CD14-positive monocyte (primary cell): ENCODE measurements at regions not wholly inside any gene's neighbourhood (a gene's known extent, or its start where the extent isn't known, plus 50 kb on each side); places are given as distances from the start of the nearest gene placed in this dataset.

Experiments used
- DNase-seq, 3 donors: peaks; one replicate each; pipeline ENCODE4 v3.0.0-alpha.2; 2011 to 2022
- H2AFZ ChIP-seq: 2 replicates; pipeline ENCODE4 v1.6.0; 2012; ENCODE audit warnings: mild to moderate bottlenecking, low read depth, low read length, inconsistent platforms; ENCODE audit not compliant: insufficient read depth, poor library complexity, severe bottlenecking
- H3K27ac ChIP-seq, 2 donors: 1 replicate in 1 of 2; 2 replicates in 1 of 2; pipeline ENCODE4 v1.5.1; 2012 to 2013; ENCODE audit warnings: low read length in 2 of 2, control low read depth in 1 of 2, inconsistent platforms in 1 of 2, low read depth in 1 of 2, mild to moderate bottlenecking in 1 of 2
- H3K27me3 ChIP-seq, 2 donors: one replicate each; pipeline versions ENCODE4 v1.6.0 to v1.6.1; 2011 to 2013; ENCODE audit warnings: low read length in 2 of 2; ENCODE audit not compliant: control insufficient read depth in 2 of 2, insufficient read depth in 2 of 2
- H3K36me3 ChIP-seq, 2 donors: replicated peaks in 1 of 2; 1 replicate in 1 of 2; 2 replicates in 1 of 2; pipeline versions ENCODE4 v1.5.1 to v1.6.1; 2012 to 2013; ENCODE audit warnings: low read length in 2 of 2, control low read depth in 1 of 2, inconsistent platforms in 1 of 2, mild to moderate bottlenecking in 1 of 2; ENCODE audit not compliant: insufficient read depth in 2 of 2, control insufficient read depth in 1 of 2
- H3K4me1 ChIP-seq, 2 donors: 1 replicate in 1 of 2; 2 replicates in 1 of 2; pipeline versions ENCODE4 v1.5.1 to v1.6.1; 2012 to 2013; ENCODE audit warnings: low read length in 2 of 2, control low read depth in 1 of 2, inconsistent platforms in 1 of 2, mild to moderate bottlenecking in 1 of 2, moderate library complexity in 1 of 2; ENCODE audit not compliant: insufficient read depth in 2 of 2, control insufficient read depth in 1 of 2
- H3K4me2 ChIP-seq: replicated peaks from 2 replicates; pipeline ENCODE3; 2012; ENCODE audit warnings: low read length, moderate library complexity, mild to moderate bottlenecking; ENCODE audit not compliant: poor library complexity, severe bottlenecking; ENCODE audit errors: extremely low read depth
- H3K4me3 ChIP-seq, 3 experiments: fragments of 200-600 bp in 1 of 3; sonication (generic) in 1 of 3; replicated peaks in 1 of 3; 1 replicate in 2 of 3; 2 replicates in 1 of 3; pipeline ENCODE4 v1.5.1; 2011 to 2013; ENCODE audit warnings: low read length in 3 of 3, mild to moderate bottlenecking in 3 of 3, control low read depth in 2 of 3, low read depth in 2 of 3, inconsistent platforms in 1 of 3, moderate library complexity in 1 of 3
- H3K79me2 ChIP-seq: 2 replicates; pipeline ENCODE4 v1.6.0; 2012; ENCODE audit warnings: mild to moderate bottlenecking, control low read depth, inconsistent platforms, low read length, moderate library complexity; ENCODE audit not compliant: insufficient read depth
- H3K9ac ChIP-seq: 2 replicates; pipeline ENCODE4 v1.6.0; 2017; ENCODE audit warnings: low read length, mild to moderate bottlenecking; ENCODE audit not compliant: insufficient read depth, poor library complexity, severe bottlenecking
- H3K9me3 ChIP-seq, 2 donors: replicated peaks in 1 of 2; 1 replicate in 1 of 2; 2 replicates in 1 of 2; pipeline versions ENCODE4 v1.5.1 to v1.6.1; 2012 to 2013; ENCODE audit warnings: low read length in 2 of 2, control low read depth in 1 of 2; ENCODE audit not compliant: control insufficient read depth in 1 of 2, insufficient read depth in 1 of 2
- H4K20me1 ChIP-seq: 2 replicates; pipeline ENCODE4 v1.6.0; 2012; ENCODE audit warnings: mild to moderate bottlenecking, low read length, control low read depth, moderate library complexity; ENCODE audit not compliant: insufficient read depth
- H3K27ac Mint-ChIP-seq, 7 donors: one replicate each; pipeline ENCODE4 v1.8.0; 2020; ENCODE audit warnings: mild to moderate bottlenecking in 7 of 7, mixed read lengths in 7 of 7, moderate library complexity in 6 of 7, inconsistent platforms in 2 of 7
- H3K27me3 Mint-ChIP-seq, 3 donors: one replicate each; pipeline ENCODE4 v1.8.0; 2021 to 2022; ENCODE audit warnings: low read depth in 3 of 3, mild to moderate bottlenecking in 3 of 3, mixed read lengths in 3 of 3, moderate library complexity in 3 of 3, inconsistent platforms in 1 of 3
- H3K36me3 Mint-ChIP-seq, 2 donors: one replicate each; pipeline ENCODE4 v1.8.0; 2020; ENCODE audit warnings: mixed read lengths in 2 of 2, inconsistent platforms in 1 of 2, mild to moderate bottlenecking in 1 of 2
- H3K4me1 Mint-ChIP-seq: one replicate; pipeline ENCODE4 v1.8.0; 2020; ENCODE audit warnings: mild to moderate bottlenecking, mixed read lengths
- H3K4me3 Mint-ChIP-seq, 2 donors: one replicate each; pipeline ENCODE4 v1.8.0; 2020; ENCODE audit warnings: mild to moderate bottlenecking in 2 of 2, mixed read lengths in 2 of 2, moderate library complexity in 1 of 2
- H3K9me3 Mint-ChIP-seq, 7 donors: one replicate each; pipeline ENCODE4 v1.8.0; 2020 to 2022; ENCODE audit warnings: mixed read lengths in 7 of 7, mild to moderate bottlenecking in 6 of 7, moderate library complexity in 6 of 7, inconsistent platforms in 2 of 7
- CTCF ChIP-seq: fragments of 200-600 bp; IDR thresholded peaks from one replicate; pipeline ENCODE4 v1.8.0; 2022; ENCODE audit warnings: antibody characterized with exemption, mild to moderate bottlenecking
- WGBS: methylation state at CpG from one replicate; pipeline ENCODE4 v1.1.5; 2013; ENCODE audit warnings: missing lambda C conversion rate; ENCODE audit not compliant: insufficient coverage; 5-methylcytosine and 5-hydroxymethylcytosine counted together
- intact Hi-C, 2 donors: fragments of 100-400 bp; cut with micrococcal nuclease; formaldehyde crosslinking; loops; one replicate each; pipeline versions ENCODE4 v1.15.0 to v1.15.1; 2023

GRCh38 chrX:5716666-5717065 lies 512.0 kb downstream of the NLGN4X start:
- no peak overlapping the region for H2AFZ ChIP-seq
- no peaks in the 10 kb centered on the region for H3K79me2 ChIP-seq
- peaks cover 0 to 7% of the 10 kb centered on the region in 2 donors for H3K9me3 ChIP-seq
- intact Hi-C loops: no loop called here
- no CpG with 5 or more reads among the region's 2 CpGs for WGBS
- H3K27me3 ChIP-seq: no peaks in the 10 kb centered on the region
- DNase-seq: no peak
- TF ChIP-seq CTCF: no peak
- Mint-ChIP-seq H3K27me3 (peaks cover 0 to 2% (median 2%) of the 10 kb centered on the region in 3 donors), H3K27ac (no peak overlapping the region), H3K4me1 (no peaks in the 10 kb centered on the region), H3K4me3 (no peak overlapping the region), H3K9me3 (peaks cover 0 to 5% (median 2%) of the 10 kb centered on the region in 7 donors), H3K36me3 (no peaks in the 10 kb centered on the region)
- H3K27ac ChIP-seq: no peak overlapping the region
- no peak overlapping the region for H3K9ac ChIP-seq
- H3K4me2 ChIP-seq: no peak overlapping the region
- no peaks in the 10 kb centered on the region for H3K4me1 ChIP-seq
- no peak overlapping the region for H3K4me3 ChIP-seq
- H3K36me3 ChIP-seq: no peaks in the 10 kb centered on the region
- no peaks in the 10 kb centered on the region for H4K20me1 ChIP-seq

GRCh38 chrX:5708251-5708650 lies 520.4 kb downstream of the NLGN4X start:
- Histone ChIP-seq H3K4me3 (no peak overlapping the region), H3K27me3 (no peaks in the 10 kb centered on the region), H3K79me2 (no peaks in the 10 kb centered on the region), H3K27ac (no peak overlapping the region), H2AFZ (no peak overlapping the region), H3K36me3 (no peaks in the 10 kb centered on the region), H3K9me3 (no peaks in the 10 kb centered on the region), H3K9ac (no peak overlapping the region), H3K4me1 (no peaks in the 10 kb centered on the region), H4K20me1 (no peaks in the 10 kb centered on the region), H3K4me2 (no peak overlapping the region)
- H3K36me3 Mint-ChIP-seq: no peaks in the 10 kb centered on the region
- H3K4me1 Mint-ChIP-seq: peaks cover 10% of the 10 kb centered on the region
- no peak for TF ChIP-seq CTCF
- DNase-seq: no peak
- WGBS: no CpG with 5 or more reads among the region's 4 CpGs
- H3K27ac Mint-ChIP-seq: no peak overlapping the region
- no peak overlapping the region for H3K4me3 Mint-ChIP-seq
- intact Hi-C loops: no loop called here
- peaks cover 0 to 5% (median 0%) of the 10 kb centered on the region in 7 donors for H3K9me3 Mint-ChIP-seq
- peaks cover 0 to 3% (median 1%) of the 10 kb centered on the region in 3 donors for H3K27me3 Mint-ChIP-seq
